Peyer's patch (tissue), 4 donors: ENCODE measurements at regions not wholly inside any gene's neighbourhood (a gene's known extent, or its start where the extent isn't known, plus 50 kb on each side); places are given as distances from the start of the nearest gene placed in this dataset.

Experiments
- DNase-seq, 3 donors: peaks; one replicate each; pipeline ENCODE4 v3.0.0-alpha.2; 2017 to 2019
- H3K27ac ChIP-seq, 4 donors: fragments of 200-600 bp; sonication (generic); one replicate each; pipeline ENCODE4 v1.5.1; 2016 to 2019
- H3K27me3 ChIP-seq, 2 donors: fragments of 200-600 bp; sonication (generic); one replicate each; pipeline ENCODE4 v1.5.1; 2019
- H3K36me3 ChIP-seq, 3 donors: fragments of 200-600 bp; sonication (generic); one replicate each; pipeline ENCODE4 v1.5.1; 2016 to 2019
- H3K4me1 ChIP-seq, 4 donors: fragments of 200-600 bp; sonication (generic); one replicate each; pipeline ENCODE4 v1.5.1; 2016 to 2019
- H3K4me3 ChIP-seq, 4 donors: fragments of 200-600 bp; sonication (generic); 1 replicate in 3 of 4; 2 replicates in 1 of 4; pipeline ENCODE4 v1.5.1; 2016 to 2019; ENCODE audit warnings: mild to moderate bottlenecking in 1 of 4
- H3K9me3 ChIP-seq, 4 donors: fragments of 200-600 bp; sonication (generic); one replicate each; pipeline ENCODE4 v1.5.1; 2016 to 2019; ENCODE audit warnings: mild to moderate bottlenecking in 1 of 4
- POLR2A ChIP-seq, 2 donors: fragments of 450-650 bp; IDR thresholded peaks; one replicate each; pipeline ENCODE4 v1.5.1; 2017; ENCODE audit warnings: antibody characterized with exemption in 2 of 2, mild to moderate bottlenecking in 2 of 2, moderate library complexity in 2 of 2
- TF ChIP-seq, protein P1 (sequence below), 6 experiments: fragments of 450-650 bp in 4 of 6; fragments of 200-600 bp in 2 of 6; sonication (generic) in 1 of 6; IDR thresholded peaks; one replicate each; pipeline ENCODE4 v1.5.1; 2017 to 2019; ENCODE audit warnings: antibody characterized with exemption in 6 of 6, mild to moderate bottlenecking in 3 of 6, moderate library complexity in 1 of 6

DNA sequence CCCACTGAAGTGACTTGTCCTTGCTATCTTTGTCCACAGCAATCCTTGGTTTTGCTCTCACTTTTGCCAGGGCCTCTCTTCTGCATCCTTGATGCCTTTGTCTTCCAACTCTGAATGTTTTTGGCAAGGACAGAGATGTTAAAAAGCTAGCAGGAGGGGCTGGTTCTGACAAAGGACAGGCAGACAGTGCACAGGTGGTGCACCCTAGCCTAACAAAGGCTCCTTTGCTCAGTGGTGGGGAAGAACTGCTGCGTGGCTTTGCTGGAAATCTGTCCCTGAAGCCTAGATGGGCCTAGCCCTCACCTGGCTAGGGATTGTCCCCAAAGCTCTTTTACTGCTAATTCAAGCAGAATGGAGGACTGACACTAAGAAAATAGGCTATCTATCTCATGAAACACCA, 233.5 kb downstream of the MAN2A1 start:
- Histone ChIP-seq H3K27me3 (no peaks in the 10 kb centered on the region), H3K4me1 (no peaks in the 10 kb centered on the region), H3K4me3 (no peak overlapping the region), H3K9me3 (no peaks in the 10 kb centered on the region), H3K27ac (no peak overlapping the region), H3K36me3 (no peaks in the 10 kb centered on the region)
- DNase-seq: no peak
- TF ChIP-seq, protein P1, sequence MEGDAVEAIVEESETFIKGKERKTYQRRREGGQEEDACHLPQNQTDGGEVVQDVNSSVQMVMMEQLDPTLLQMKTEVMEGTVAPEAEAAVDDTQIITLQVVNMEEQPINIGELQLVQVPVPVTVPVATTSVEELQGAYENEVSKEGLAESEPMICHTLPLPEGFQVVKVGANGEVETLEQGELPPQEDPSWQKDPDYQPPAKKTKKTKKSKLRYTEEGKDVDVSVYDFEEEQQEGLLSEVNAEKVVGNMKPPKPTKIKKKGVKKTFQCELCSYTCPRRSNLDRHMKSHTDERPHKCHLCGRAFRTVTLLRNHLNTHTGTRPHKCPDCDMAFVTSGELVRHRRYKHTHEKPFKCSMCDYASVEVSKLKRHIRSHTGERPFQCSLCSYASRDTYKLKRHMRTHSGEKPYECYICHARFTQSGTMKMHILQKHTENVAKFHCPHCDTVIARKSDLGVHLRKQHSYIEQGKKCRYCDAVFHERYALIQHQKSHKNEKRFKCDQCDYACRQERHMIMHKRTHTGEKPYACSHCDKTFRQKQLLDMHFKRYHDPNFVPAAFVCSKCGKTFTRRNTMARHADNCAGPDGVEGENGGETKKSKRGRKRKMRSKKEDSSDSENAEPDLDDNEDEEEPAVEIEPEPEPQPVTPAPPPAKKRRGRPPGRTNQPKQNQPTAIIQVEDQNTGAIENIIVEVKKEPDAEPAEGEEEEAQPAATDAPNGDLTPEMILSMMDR (IDR thresholded peaks at IDR 0.05): no peak
- no peak for TF ChIP-seq POLR2A (IDR thresholded peaks at IDR 0.05)

DNA sequence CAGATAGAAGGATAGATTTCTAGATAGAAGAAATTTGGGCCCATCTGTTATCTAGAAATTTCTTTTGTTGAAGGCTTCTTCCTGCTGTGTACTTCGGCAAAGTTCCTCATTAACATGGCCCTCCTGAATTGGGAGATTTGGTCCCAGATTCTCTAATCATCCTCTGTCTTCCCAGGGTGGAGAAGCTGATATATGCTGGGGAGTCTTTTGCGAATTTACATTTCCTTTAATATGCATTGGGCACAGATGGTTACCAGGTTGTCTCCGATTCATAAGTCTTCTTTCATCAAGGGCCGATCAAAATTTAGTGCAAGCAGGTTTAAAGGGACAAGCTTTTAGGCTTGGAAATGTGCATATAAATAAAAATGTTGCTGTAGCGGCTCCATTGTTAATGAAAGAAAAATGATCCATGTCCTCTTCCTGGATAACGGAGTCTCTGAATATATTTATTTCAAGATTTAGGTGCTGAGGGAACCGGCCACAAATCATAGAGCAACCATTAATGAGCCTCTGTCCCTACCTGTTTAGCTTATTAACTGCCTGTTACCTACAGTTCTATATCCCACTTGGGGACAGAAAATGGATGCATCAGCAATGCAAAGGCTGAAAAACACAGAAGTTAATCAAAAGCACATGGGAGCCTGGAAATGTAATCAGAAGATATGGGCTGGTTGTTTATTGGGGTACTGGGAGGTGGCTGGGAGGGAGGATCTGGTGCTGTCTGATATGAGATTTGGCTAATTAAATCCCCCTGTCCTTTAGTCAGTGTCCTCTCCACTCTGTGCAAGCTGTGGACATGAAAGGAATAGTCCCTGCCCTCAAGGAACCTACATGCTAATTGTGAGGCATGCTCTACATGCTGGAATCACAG, 234.7 kb downstream of the MAN2A1 start:
- Histone ChIP-seq H3K4me1 (no peaks in the 10 kb centered on the region), H3K9me3 (no peaks in the 10 kb centered on the region), H3K27me3 (no peaks in the 10 kb centered on the region), H3K4me3 (no peak overlapping the region), H3K27ac (no peak overlapping the region), H3K36me3 (no peaks in the 10 kb centered on the region)
- TF ChIP-seq, protein P1 (IDR thresholded peaks at IDR 0.05): no peak
- TF ChIP-seq POLR2A (IDR thresholded peaks at IDR 0.05): no peak
- no peak for DNase-seq

DNA sequence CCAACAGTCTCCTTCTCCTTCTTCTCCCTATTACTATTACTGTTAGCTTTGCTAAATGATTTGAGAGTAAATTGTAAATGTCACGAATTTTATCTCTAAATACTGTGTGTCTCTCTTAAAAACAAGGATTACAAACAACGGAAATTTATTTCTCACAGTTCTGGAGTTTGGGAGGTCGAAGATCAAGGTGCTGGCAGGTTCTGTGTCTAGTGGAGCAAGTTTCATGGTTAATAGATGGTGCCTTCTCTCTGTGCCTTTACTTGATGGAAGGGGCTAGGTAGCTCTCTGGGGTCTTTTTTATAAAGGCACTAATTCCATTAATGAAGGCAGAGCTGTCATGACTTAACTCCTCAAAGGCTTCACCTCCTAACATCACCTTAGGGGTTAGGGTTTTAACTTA, 237.9 kb downstream of the MAN2A1 start:
- Histone ChIP-seq H3K36me3 (no peaks in the 10 kb centered on the region), H3K4me1 (no peaks in the 10 kb centered on the region), H3K4me3 (no peak overlapping the region), H3K27ac (no peak overlapping the region), H3K27me3 (no peaks in the 10 kb centered on the region), H3K9me3 (no peaks in the 10 kb centered on the region)
- DNase-seq: no peak
- no peak for TF ChIP-seq POLR2A (IDR thresholded peaks at IDR 0.05)
- TF ChIP-seq, protein P1 (IDR thresholded peaks at IDR 0.05): no peak

- DNase-seq: no peak
- Histone ChIP-seq H3K27ac (no peak overlapping the region), H3K27me3 (no peaks in the 10 kb centered on the region), H3K4me1 (no peaks in the 10 kb centered on the region), H3K4me3 (no peak overlapping the region), H3K36me3 (no peaks in the 10 kb centered on the region), H3K9me3 (no peaks in the 10 kb centered on the region)
- TF ChIP-seq POLR2A (IDR thresholded peaks at IDR 0.05): no peak
- TF ChIP-seq, protein P1 (IDR thresholded peaks at IDR 0.05): no peak
Observed at GRCh38 chr5:109928046-109928445, 238.3 kb downstream of the MAN2A1 start.

GRCh38 chr5:109928811-109929210, 239.1 kb downstream of the MAN2A1 start:
- H3K4me3 ChIP-seq: no peak overlapping the region
- H3K4me1 ChIP-seq: no peaks in the 10 kb centered on the region
- DNase-seq: no peak
- no peaks in the 10 kb centered on the region for H3K27me3 ChIP-seq
- TF ChIP-seq POLR2A (IDR thresholded peaks at IDR 0.05): no peak
- TF ChIP-seq, protein P1 (IDR thresholded peaks at IDR 0.05): no peak
- H3K36me3 ChIP-seq: no peaks in the 10 kb centered on the region
- H3K27ac ChIP-seq: no peak overlapping the region
- no peaks in the 10 kb centered on the region for H3K9me3 ChIP-seq
